HEK293T (cell line): ENCODE measurements at regions not wholly inside any gene's neighbourhood (a gene's known extent, or its start where the extent isn't known, plus 50 kb on each side); places are given as distances from the start of the nearest gene placed in this dataset.

Source experiments
- BHLHE40 ChIP-seq: fragments of 450-650 bp; IDR thresholded peaks from 2 replicates; pipeline ENCODE4 v1.6.1; 2016; ENCODE audit warnings: mild to moderate bottlenecking, moderate library complexity, borderline replicate concordance
- ELF4 ChIP-seq: fragments of 450-650 bp; IDR thresholded peaks from 2 replicates; pipeline ENCODE4 v1.6.1; 2017; ENCODE audit warnings: antibody characterized with exemption
- FOXK2 ChIP-seq: fragments of 450-650 bp; IDR thresholded peaks from 2 replicates; pipeline ENCODE4 v1.6.1; 2016; ENCODE audit warnings: mild to moderate bottlenecking
- SP1 ChIP-seq: fragments of 450-650 bp; IDR thresholded peaks from 2 replicates; pipeline ENCODE4 v1.6.1; 2017

DNA sequence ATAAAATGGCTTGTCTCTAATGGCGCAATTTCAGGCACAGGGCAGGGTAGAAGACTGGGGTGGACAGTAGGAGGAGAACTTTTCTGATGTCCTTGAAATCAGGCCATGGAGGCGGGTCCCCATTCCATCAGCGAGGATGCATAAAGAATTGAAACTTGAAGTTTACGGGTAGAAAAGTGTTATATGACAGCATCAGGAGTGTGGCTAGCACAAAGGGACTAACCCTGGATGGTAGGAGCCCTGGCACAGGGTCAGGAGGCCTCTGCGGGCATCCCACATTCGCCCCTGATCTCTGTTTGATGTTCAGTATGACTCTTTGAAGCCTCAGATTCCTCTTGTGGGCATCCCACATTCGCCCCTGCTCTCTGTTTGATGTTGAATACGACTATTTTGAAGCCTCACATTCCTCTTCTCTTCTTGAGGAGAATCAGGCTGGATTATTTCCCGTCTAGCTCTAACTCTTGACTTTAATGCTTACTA, 94.8 kb upstream of the ADRA1B start:
- no peak for TF ChIP-seq BHLHE40
- no peak for TF ChIP-seq FOXK2
- TF ChIP-seq SP1 = no peak
- TF ChIP-seq ELF4 = no peak
